Activated naive CD4-positive, alpha-beta T cell (primary cell): ENCODE measurements at regions not wholly inside any gene's neighbourhood (a gene's known extent, or its start where the extent isn't known, plus 50 kb on each side); places are given as distances from the start of the nearest gene placed in this dataset.
A peak's percentile ranks its signal among the peaks of the same experiment; 100 is the strongest.
"Not testable (repeated sequence)": the region's sequence is repeated elsewhere in the genome, so short reads cannot be mapped to it uniquely, and the experiment has no call there.

Experiments used
- DNase-seq, 4 experiments: peaks; one replicate each; lab custom pipeline; 2025; lab: John Stamatoyannopoulos, UW

GRCh38 chr3:75126556-75126955 is 512.1 kb upstream of the CNTN3 start:
- no peak for DNase-seq

GRCh38 chr3:75129101-75129500 is 514.6 kb upstream of the CNTN3 start:
- DNase-seq, result no peak

DNA sequence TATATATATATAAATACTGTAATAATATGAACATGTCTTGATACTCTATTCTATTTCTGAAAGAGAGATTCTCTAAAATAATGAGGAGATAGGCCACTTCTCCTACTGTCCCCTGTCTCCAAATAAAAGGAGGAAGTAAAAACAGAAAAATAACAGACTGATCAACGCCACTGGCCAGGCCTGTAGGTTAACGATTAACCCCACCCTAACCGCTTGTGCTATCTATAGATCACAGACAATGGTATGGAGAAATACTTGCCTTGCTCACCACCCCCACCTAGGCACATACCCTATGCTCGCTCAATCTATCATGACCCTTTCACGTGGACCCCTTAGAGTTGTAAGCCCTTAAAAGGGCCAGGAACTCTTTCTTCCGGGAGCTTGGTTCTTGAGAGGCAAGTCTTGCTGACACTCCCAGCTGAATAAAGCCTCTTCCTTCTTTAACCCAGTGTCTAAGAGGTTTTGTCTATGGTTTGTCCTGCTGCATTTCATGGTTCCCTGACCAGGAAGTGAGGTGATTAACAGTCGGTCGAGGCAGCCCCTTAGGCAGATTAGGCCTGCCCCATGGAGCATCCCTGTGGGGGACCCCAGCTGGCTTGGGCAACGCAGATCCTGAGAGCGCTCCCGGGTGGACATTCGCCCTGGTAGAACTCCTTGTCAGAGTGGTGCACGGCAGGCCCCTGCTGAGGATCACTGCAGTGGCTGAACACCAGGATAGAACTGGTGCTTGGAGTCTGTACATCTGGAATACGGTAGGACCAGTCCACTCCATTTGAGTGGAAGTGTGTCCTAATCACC is 521.8 kb upstream of the CNTN3 start:
- DNase-seq, result no peak

DNA sequence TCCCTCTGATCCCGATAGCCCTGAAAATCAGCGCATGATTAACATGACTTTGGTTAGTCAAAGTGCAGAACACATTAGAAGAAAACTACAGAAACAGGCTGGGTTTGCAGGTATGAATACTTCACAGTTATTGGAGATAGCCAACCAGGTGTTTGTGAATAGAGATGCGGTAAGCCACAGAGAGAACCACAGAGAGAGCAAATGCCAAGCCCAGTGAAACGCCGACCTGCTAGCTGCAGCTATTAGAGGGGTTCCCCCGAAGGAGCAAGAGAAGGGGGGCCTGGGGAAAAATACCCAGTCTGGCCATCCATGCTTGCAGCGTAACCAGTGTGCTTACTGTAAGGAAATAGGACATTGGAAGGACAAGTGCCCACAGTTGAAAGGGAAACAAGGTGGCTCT is 523.9 kb upstream of the CNTN3 start:
- no peak for DNase-seq

DNA sequence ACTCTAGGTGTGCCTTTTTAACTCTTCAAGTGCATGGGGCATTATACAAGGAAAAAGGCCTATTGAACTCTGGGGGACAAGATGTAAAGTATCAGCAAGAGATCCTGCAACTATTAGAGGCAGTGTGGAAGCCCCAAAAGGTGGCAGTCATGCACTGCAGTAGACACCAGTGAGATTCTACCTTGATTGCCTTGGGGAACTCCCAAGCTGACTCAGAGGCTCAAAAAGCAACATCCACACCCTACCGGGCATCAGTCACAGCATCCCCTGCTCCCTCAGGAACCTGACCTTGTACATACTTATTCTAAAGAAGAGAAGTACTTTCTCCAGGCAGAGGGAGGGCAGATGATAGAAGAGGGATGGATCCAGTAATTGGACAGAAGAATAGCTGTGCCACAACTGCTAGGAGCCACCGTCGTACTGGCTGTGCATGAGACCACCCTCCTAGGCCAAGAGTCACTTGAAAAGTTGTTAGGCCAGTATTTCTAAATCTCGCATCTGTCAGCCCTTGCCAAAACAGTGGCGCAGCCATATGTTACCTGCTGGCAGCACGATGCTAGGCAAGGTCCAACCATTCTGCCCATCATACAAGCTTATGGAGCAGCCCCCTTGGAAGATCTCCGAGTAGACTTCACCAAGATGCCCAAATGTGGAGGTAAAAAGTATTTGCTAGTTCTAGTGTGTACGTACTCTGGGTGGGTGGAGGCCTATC is 523.1 kb upstream of the FRG2C start:
- no peak for DNase-seq

DNA sequence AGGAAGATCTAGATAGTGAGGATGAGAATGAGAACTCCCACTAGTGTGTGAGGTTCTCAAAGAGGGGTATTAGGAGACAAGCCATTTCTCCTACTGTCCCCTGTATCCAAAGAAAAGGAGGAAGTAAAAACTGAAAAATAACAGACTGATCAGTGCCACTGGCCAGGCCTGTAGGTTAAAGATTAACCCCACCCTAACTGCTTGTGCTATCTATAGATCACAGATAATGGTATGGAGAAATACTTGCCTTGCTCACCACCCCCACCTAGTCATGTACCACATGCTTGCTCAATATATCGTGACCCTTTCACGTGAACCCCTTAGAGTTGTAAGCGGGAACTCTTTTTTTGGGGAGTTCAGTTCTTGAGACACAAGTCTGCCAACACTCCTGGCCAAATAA is 519.7 kb upstream of the FRG2C start:
- DNase-seq, result no peak

GRCh38 chr3:75171630-75172230 is 492.4 kb upstream of the FRG2C start:
- DNase-seq, result no peak

DNA sequence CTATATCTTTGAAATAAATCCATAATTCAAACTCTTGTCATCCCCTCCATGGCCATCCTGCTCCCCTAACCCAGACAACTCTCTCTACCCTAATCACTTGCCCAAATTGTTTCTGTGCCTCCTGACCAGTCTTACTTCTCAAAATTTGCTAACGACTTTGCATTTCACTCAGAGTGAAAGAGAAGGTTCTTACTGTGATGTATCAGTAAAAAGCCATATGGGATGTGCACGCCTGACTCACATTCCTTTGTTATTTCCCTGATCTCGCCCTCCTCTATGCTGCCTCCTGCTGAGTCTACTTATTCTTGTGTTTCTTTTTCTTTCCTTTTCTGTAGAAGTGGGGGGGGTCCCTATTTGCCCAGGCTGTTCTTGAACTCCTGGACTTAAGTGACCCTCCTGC is 487.2 kb upstream of the FRG2C start:
- DNase-seq, result no peak

DNA sequence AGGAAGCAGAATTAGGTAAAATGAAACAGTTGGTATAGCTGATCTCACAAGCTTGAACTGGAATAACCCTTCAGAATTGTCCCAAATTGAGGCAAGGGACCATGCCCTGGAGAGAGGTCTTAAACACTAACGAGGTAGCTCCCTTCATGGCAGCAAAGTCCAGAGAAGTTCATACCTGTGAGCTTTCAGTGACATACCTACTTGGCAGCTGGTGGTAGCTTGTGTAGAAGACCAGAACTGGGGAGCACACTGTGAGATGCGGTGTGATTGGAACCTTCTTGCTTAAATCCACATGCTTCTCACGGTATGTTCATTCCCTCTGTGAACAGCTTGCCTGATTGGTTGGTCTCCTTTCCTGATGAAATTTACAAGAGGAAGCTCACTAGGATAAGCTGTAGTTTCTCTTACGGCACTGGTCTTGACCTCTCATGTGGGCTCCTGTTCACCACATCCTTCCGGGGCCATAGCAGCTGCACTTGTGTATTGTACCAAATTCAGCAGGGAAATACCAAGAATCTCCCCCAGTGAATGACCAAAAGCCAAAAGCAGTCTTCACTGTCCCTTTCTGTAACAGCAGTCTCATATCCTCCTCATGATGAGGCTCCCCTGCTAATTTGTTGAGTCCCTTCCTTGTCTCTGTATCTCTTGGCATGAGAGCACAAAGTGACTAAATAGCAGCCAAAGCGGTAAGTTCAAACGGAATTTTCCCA is 483.7 kb upstream of the FRG2C start:
- DNase-seq, result no peak

- DNase-seq, result no peak
Measured at GRCh38 chr3:75180945-75181298, 483.2 kb upstream of the FRG2C start.

DNA sequence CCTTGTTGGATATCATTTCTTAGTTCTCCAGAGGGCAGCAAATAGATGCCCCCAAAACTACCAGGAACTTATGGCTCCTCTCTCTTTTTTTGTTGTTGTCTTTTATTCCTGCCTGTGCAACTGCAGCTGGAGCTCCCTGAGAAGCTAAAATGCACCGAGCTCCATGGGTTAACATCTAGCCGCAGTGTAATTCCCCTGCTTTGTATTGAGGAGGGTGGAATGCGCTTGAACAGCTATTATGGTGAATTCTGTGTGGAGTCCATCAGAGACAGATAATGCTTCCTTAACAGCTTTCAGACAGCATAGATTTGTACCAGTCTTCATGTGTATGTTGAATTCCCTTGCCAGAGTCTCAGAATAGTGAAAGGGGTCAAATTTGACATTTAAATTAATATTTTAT is 475.2 kb upstream of the FRG2C start:
- DNase-seq, result no peak

DNA sequence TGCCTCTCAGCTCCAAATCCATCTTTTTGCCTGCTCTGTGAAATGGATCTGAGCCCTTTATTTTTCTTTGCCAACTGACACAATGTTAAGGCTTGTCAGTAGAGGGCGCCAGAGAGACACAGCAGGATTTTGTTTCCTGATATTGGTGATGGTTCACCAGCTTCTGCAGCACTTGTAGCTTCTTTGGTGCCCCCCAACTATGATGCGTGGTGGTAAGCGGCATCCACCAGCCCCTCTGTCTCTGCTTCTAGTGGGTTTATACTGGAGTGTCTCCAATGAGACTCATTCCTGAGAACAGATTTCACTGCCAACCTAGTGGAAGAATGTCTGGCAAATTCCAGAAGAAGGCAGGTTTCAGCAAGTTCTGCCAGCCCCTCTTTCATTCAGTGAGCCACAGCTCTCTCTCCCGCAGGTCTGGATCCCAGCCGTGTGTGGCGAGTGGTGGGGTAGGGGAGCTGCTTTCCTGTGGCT is 471.9 kb upstream of the FRG2C start:
- DNase-seq, result peak; percentile 0 to 2 (median 1)

- no peak for DNase-seq
Measured at GRCh38 chr3:75193797-75194196, 470.3 kb upstream of the FRG2C start.

- not testable (repeated sequence) for DNase-seq
Measured at GRCh38 chr3:75214332-75214731, 449.8 kb upstream of the FRG2C start.

DNA sequence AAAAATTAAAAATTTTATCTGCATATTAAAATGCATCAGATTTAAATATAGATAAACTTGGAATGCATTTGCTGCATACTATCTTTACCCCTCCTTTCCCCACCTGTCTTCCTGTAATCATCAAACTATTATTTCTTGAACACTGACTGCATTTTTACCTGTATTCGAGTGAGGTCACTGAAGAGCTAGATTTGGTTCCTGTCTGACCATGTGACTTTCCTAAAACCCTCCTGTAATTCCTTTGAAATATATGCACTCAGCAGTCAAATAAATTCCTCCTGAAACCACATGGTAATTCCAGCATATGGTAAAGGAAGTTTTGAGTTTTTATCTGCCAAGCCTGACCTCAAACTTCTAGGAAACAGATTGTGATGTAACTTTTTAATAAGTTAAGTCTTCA is 445.6 kb upstream of the FRG2C start:
- no peak for DNase-seq

DNA sequence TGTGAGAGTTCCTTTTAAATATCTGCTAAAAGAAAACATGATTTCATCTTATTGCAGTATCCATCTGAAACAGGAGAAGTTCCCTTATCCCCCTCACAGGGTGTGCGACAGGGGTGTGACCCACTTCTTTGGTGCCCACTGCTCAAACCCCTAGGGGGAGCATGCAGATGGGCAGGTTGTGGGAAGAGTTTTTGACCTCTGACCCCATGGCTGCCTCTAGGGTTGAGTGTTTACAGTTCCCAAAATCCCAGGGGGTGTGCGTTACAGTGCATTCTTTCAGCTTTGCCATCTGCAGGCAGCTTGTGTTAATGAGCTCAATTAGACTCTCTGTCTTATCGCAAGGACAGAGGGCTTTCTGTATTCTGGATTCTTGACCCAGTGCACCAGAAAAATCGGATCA is 443.2 kb upstream of the FRG2C start:
- DNase-seq, result no peak

DNA sequence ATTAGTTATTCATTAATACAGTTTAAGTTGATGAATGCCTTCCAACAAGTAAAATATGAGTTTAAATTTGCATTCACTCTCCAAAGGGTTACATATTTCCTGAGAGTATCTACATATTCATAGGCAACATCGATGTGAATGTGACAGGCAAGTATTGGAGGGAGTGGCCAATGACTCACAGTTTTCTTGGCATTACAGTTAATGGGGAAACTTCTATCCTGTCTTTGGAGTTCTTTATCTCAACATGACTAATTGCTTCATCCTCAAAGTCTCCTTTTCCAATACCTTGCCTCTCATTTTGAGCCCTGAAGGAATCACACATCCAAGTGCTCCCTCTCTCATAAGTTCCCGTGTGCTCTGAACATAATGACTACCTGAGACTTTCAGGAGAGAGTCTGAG is 439.7 kb upstream of the FRG2C start:
- no peak for DNase-seq

DNA sequence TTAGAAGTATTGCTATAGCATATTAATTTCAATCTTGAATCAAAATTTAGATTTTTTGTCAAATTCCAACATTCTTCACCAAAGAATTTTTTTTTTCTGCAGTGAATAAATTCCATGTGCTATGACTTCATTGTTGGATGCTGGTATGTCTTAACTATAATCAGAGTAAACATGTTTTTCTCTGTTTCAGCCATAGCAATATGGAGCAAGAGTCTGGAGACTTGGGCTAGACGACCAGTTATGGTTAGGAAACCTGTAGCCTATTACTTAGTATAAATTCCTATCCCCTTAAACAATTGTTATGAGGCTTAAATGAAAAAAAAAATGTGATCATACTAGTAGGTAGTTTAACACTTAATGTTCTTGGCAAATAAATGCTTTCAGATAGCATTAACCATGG is 431.9 kb upstream of the FRG2C start:
- DNase-seq, result no peak

GRCh38 chr3:75235631-75236030 is 428.5 kb upstream of the FRG2C start:
- DNase-seq, result no peak

GRCh38 chr3:75237053-75237452 is 427.1 kb upstream of the FRG2C start:
- DNase-seq, result no peak

DNA sequence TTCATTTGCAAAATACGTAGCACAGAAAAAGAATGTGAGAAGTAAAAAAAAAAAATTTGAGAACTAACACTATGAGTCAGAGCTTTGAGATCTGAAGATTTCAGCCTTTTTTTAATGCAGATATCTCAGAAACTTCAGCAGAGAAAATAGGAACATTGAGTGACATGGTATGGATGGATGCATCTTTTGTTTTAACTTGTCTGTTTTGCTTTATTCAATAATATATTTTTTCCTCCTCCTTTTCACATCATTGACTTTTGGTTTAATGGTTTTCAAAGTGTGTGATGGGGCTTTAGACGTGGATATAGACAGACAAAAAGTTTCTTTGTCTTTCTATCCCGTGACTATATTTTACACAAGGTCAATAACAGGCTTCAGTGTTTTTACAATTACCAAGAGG is 426.7 kb upstream of the FRG2C start:
- no peak for DNase-seq

GRCh38 chr3:75241226-75241962 is 422.7 kb upstream of the FRG2C start:
- DNase-seq, result not testable (repeated sequence)
